OCI-LY3 (cell line): ENCODE measurements at regions not wholly inside any gene's neighbourhood (a gene's known extent, or its start where the extent isn't known, plus 50 kb on each side); places are given as distances from the start of the nearest gene placed in this dataset.

Experiments used
- EZH2phosphoT487 ChIP-seq: fragments of 200-600 bp; shearing (Covaris generic); IDR thresholded peaks from 2 replicates; pipeline ENCODE4 v1.6.1; 2018; ENCODE audit warnings: antibody characterized with exemption, mixed run types, low read depth
- TF ChIP-seq, protein P1 (sequence below): fragments of 200-600, 300-600 bp; sonication (generic); IDR thresholded peaks from 2 replicates; pipeline ENCODE4 v1.5.1; 2014; ENCODE audit warnings: antibody characterized with exemption, low read length, low read depth

DNA sequence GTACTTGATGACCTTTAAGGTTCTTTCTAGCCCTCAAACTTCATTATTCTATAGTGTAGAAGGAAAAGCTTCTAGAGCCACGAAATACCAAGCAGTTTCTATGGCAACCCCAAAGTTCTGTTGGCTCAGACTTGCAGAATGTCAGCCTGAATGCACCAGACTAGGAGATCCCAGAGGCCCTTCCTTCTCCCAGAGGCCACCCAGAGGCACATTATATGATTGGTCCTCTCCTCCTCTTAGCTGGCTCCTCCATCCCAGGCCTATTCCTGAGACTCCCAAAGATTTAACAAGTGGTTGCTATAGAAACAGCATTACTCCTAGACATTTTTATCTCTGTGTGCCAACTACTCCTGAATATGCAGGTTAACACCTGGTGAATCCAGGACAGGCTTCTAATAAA is 69.2 kb upstream of the CCDC90B start:
- TF ChIP-seq, protein P1, sequence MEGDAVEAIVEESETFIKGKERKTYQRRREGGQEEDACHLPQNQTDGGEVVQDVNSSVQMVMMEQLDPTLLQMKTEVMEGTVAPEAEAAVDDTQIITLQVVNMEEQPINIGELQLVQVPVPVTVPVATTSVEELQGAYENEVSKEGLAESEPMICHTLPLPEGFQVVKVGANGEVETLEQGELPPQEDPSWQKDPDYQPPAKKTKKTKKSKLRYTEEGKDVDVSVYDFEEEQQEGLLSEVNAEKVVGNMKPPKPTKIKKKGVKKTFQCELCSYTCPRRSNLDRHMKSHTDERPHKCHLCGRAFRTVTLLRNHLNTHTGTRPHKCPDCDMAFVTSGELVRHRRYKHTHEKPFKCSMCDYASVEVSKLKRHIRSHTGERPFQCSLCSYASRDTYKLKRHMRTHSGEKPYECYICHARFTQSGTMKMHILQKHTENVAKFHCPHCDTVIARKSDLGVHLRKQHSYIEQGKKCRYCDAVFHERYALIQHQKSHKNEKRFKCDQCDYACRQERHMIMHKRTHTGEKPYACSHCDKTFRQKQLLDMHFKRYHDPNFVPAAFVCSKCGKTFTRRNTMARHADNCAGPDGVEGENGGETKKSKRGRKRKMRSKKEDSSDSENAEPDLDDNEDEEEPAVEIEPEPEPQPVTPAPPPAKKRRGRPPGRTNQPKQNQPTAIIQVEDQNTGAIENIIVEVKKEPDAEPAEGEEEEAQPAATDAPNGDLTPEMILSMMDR = no peak
- TF ChIP-seq EZH2phosphoT487 = no peak
